Panc1 (cell line): ENCODE measurements at regions not wholly inside any gene's neighbourhood (a gene's known extent, or its start where the extent isn't known, plus 50 kb on each side); places are given as distances from the start of the nearest gene placed in this dataset.
A peak's percentile ranks its signal among the peaks of the same experiment; 100 is the strongest.

Source experiments
- ATAC-seq: fragments of 200-7000 bp; cut with Tn5 transposase; 2 replicates; pipeline ENCODE4 v1.9.1; 2020; ENCODE audit warnings: mild to moderate bottlenecking, moderate library complexity
- BruUV-seq: library from RNA; stranded (reverse); fragments of 400-500 nt; replicated peaks from 2 replicates; lab custom pipeline; 2021; lab: Mats Ljungman, UMichigan
- CTCF ChIA-PET: fragments of 300-600 bp; sonication (Branson Sonifier 250); formaldehyde crosslinking; loops from one replicate; lab custom pipeline; 2022; ENCODE audit warnings: antibody characterized with exemption; lab: Charles Lee
- POLR2A ChIA-PET: fragments of 300-600 bp; sonication (Branson Sonifier 250); formaldehyde crosslinking; loops from one replicate; lab custom pipeline; 2022; ENCODE audit warnings: antibody characterized with exemption; lab: Charles Lee
- DNase-seq: peaks from one replicate; pipeline ENCODE4 v3.0.0-alpha.2; 2010; ENCODE audit warnings: low read depth, low spot score
- H3K27ac ChIP-seq: 2 replicates; pipeline ENCODE4 v1.5.1; 2011; ENCODE audit warnings: mild to moderate bottlenecking, low read length, inconsistent platforms
- H3K27me3 ChIP-seq: fragments of 200-500 bp; sonication (Bioruptor generic); 2 replicates; pipeline ENCODE4 v1.6.0; 2014; ENCODE audit warnings: low read length, inconsistent platforms; ENCODE audit not compliant: control insufficient read depth, insufficient read depth
- H3K36me3 ChIP-seq: fragments of 200-500 bp; sonication (Bioruptor generic); 2 replicates; pipeline ENCODE4 v1.5.1; 2014; ENCODE audit warnings: inconsistent platforms, mild to moderate bottlenecking, low read length, moderate library complexity; ENCODE audit not compliant: control insufficient read depth, insufficient read depth
- H3K4me1 ChIP-seq: 2 replicates; pipeline ENCODE4 v1.5.1; 2011; ENCODE audit warnings: inconsistent platforms, mild to moderate bottlenecking, low read length, moderate library complexity; ENCODE audit not compliant: control insufficient read depth, insufficient read depth
- H3K4me3 ChIP-seq, 2 experiments: 2 replicates each; pipeline ENCODE4 v1.5.1; 2011 to 2012; ENCODE audit warnings: low read depth in 2 of 2, low read length in 2 of 2, mild to moderate bottlenecking in 2 of 2, inconsistent platforms in 1 of 2, moderate library complexity in 1 of 2
- H3K9me3 ChIP-seq: fragments of 200-500 bp; sonication (Bioruptor generic); 2 replicates; pipeline ENCODE4 v1.5.1; 2014; ENCODE audit warnings: low read depth, mild to moderate bottlenecking, inconsistent platforms, low read length, moderate library complexity; ENCODE audit not compliant: control insufficient read depth, insufficient read depth
- CTCF ChIP-seq: fragments of 450-650 bp; IDR thresholded peaks from 2 replicates; pipeline ENCODE4 v1.5.1; 2017; ENCODE audit warnings: mild to moderate bottlenecking
- POLR2AphosphoS5 ChIP-seq: IDR thresholded peaks from 2 replicates; pipeline ENCODE4 v1.6.1; 2012; ENCODE audit warnings: mild to moderate bottlenecking, low read depth, low read length, moderate library complexity
- REST ChIP-seq, 2 experiments: IDR thresholded peaks; 2 replicates each; pipeline ENCODE4 v1.6.1; 2011 to 2012; ENCODE audit warnings: low read depth in 2 of 2, control low read depth in 1 of 2, low read length in 1 of 2, mild to moderate bottlenecking in 1 of 2, moderate library complexity in 1 of 2; ENCODE audit not compliant: insufficient read depth in 1 of 2
- SIN3A ChIP-seq: IDR thresholded peaks from 2 replicates; pipeline ENCODE4 v1.6.1; 2012; ENCODE audit warnings: low read depth, mild to moderate bottlenecking, low read length, moderate library complexity, borderline replicate concordance; ENCODE audit not compliant: insufficient read depth
- TCF7L2 ChIP-seq: IDR thresholded peaks from 2 replicates; pipeline ENCODE4 v1.6.1; 2011; ENCODE audit warnings: mild to moderate bottlenecking, low read depth, low read length, inconsistent platforms
- in situ Hi-C: cut with HindIII; loops from 2 replicates; pipeline ENCODE4 v1.10.0; 2016; ENCODE audit warnings: low sequenced_read_pairs, low pct_unique_long_range_greater_than_20kb
- intact Hi-C: fragments of 100-400 bp; cut with micrococcal nuclease; formaldehyde crosslinking; loops from one replicate; pipeline ENCODE4 v1.10.0; 2022; ENCODE audit not compliant: unreplicated experiment

DNA sequence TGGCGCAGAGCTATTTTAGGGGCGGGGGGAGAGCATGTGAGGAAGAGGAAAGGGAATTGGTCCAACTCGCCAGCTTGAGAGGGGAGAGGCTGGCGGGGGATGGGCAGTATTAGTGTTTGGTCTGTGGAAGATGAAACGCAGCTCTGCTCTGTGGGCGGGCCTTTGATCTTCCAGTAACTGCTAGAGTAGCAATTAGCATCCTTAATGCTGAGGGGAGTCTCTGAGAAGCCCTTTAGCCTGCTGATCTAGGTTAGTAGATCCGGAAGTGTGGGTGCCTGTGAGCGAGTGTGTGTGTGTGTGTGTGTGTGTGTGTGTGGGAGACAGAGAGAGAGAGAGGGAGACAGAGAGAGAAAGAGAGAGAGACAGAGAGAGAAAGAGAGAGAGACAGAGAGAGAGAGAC, 117.2 kb upstream of the BACH2 start:
- no TSS peak for BruUV-seq
- intact Hi-C loops, result no loop called here
- Histone ChIP-seq H3K27me3 (no peaks in the 10 kb centered on the region), H3K4me1 (no peaks in the 10 kb centered on the region), H3K27ac (no peak overlapping the region), H3K36me3 (no peaks in the 10 kb centered on the region), H3K9me3 (no peaks in the 10 kb centered on the region), H3K4me3 (no peak overlapping the region)
- ATAC-seq, result no peak
- no peak for TF ChIP-seq CTCF
- peak; percentile 79 for TF ChIP-seq TCF7L2
- no peak for TF ChIP-seq SIN3A
- TF ChIP-seq POLR2AphosphoS5, result no peak
- ChIA-PET CTCF (no interaction called here), POLR2A (no interaction called here)
- in situ Hi-C loops, result no loop called here
- no peak for DNase-seq

DNA sequence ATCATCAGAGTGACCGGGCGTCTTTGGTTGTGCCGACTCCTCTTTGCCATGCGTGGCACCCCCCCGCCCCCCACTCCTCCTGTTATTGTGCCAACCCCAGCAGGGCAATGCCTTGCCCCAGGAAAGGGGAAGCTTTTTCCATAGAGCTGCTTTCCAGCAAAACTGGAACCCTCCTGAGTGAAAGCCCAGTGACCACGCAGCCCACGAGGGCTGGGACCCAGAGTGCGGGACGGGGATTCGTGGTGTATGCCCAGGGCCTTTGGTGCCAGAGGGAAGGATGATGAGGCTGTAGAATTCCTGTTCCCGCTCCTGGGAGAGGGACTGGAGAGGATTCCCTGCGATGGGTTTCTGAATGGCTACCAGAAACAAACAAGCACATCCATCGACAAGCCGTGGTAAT, 116.8 kb upstream of the BACH2 start:
- DNase-seq, result no peak
- no peak for TF ChIP-seq CTCF
- in situ Hi-C loops, result no loop called here
- intact Hi-C loops, result no loop called here
- ChIA-PET CTCF (no interaction called here), POLR2A (no interaction called here)
- Histone ChIP-seq H3K4me3 (no peak overlapping the region), H3K9me3 (no peaks in the 10 kb centered on the region), H3K27ac (no peak overlapping the region), H3K27me3 (no peaks in the 10 kb centered on the region), H3K4me1 (no peaks in the 10 kb centered on the region), H3K36me3 (no peaks in the 10 kb centered on the region)
- no peak for ATAC-seq
- BruUV-seq, result no TSS peak

DNA sequence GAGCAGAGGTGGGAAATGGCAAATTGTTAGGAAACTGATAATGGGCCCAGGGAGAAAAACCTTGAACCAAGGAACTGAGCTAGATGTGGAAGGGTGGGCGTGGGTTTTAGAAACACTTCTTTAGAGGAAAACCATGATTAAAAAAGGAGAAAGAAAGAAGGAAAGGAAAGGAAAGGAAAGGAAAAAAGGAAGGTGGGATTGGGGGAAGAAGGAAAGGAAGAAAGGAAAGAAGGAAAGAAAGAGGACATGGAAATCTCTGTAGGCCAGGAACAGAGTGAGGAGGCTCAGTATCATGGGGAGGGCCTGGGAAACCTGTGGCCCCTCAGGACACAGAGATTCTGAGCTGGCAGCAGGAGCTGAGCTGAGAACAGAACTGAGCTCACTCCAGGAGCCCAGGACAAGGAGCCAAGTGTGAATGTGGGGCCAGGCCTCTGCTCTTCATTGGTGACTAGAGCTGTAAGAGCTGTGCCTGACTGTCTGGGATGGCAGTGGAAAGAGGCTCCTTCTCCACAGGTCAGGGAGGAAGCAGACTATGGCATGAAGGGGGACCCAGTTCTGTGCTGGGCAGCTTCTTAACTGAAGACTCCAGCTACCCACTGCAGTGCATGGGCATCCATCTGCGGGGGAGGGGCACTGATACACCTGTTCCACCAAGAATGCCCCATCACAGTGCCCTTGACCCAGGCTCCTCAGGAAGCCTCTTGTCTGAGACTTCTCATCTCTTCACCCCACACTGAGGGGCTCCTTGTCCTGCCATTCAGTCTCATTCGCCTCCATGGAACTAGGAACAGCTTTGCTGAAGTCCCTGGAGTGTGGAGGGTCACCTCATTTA, 116.1 kb upstream of the BACH2 start:
- H3K36me3 ChIP-seq, result no peaks in the 10 kb centered on the region
- ChIA-PET CTCF (no interaction called here), POLR2A (no interaction called here)
- ATAC-seq (0 out of 2 replicates have a peak, but pooled peaks have one; percentile 38), DNase-seq (no peak)
- in situ Hi-C loops (no loop called here), intact Hi-C loops (no loop called here)
- no peaks in the 10 kb centered on the region for H3K4me1 ChIP-seq
- no peaks in the 10 kb centered on the region for H3K9me3 ChIP-seq
- no peaks in the 10 kb centered on the region for H3K27me3 ChIP-seq
- BruUV-seq, result no TSS peak
- no peak overlapping the region for H3K4me3 ChIP-seq
- no peak overlapping the region for H3K27ac ChIP-seq
- TF ChIP-seq TCF7L2 (no peak), SIN3A (no peak), CTCF (no peak), REST (IDR thresholded peaks at IDR 0.05; ENCODE audit: insufficient read depth in 1 of 2, low read depth in 2 of 2, low read length in 1 of 2) (no peak), POLR2AphosphoS5 (no peak)
